A673 (cell line): ENCODE measurements at regions not wholly inside any gene's neighbourhood (a gene's known extent, or its start where the extent isn't known, plus 50 kb on each side); places are given as distances from the start of the nearest gene placed in this dataset.

Source experiments
- BruUV-seq: library from RNA; stranded (reverse); fragments of 400-500 nt; replicated peaks from 2 replicates; lab custom pipeline; 2021; lab: Mats Ljungman, UMichigan
- CTCF ChIA-PET: fragments of 300-600 bp; sonication (Branson Sonifier 250); formaldehyde crosslinking; loops from one replicate; lab custom pipeline; 2022; ENCODE audit warnings: antibody characterized with exemption; lab: Charles Lee
- POLR2A ChIA-PET: fragments of 300-600 bp; sonication (Branson Sonifier 250); formaldehyde crosslinking; loops from one replicate; lab custom pipeline; 2022; ENCODE audit warnings: antibody characterized with exemption; ENCODE audit not compliant: low non-redundant PET; lab: Charles Lee
- DNase-seq: peaks from one replicate; pipeline ENCODE4 v3.0.0-alpha.2; 2015; ENCODE audit warnings: low spot score
- H3K27ac ChIP-seq: fragments of 200-600 bp; sonication (generic); 2 replicates; pipeline ENCODE4 v1.5.1; 2016; ENCODE audit warnings: mixed run types, low read depth, mild to moderate bottlenecking, mixed read lengths, antibody characterized with exemption, low read length; ENCODE audit not compliant: poor library complexity, severe bottlenecking
- H3K27me3 ChIP-seq: fragments of 200-600 bp; sonication (generic); replicated peaks from 2 replicates; pipeline ENCODE4 v1.6.1; 2017; ENCODE audit warnings: mixed run types, low read depth, mild to moderate bottlenecking, mixed read lengths, antibody characterized with exemption, low read length; ENCODE audit not compliant: insufficient read depth, poor library complexity
- H3K36me3 ChIP-seq: fragments of 200-600 bp; sonication (generic); 2 replicates; pipeline ENCODE4 v1.6.1; 2016; ENCODE audit warnings: mixed run types, mild to moderate bottlenecking, mixed read lengths, antibody characterized with exemption, low read length; ENCODE audit not compliant: insufficient read depth, poor library complexity, severe bottlenecking
- H3K4me1 ChIP-seq: fragments of 200-600 bp; sonication (generic); 2 replicates; pipeline ENCODE4 v1.6.1; 2017; ENCODE audit warnings: mixed run types, mild to moderate bottlenecking, mixed read lengths, antibody characterized with exemption, low read length; ENCODE audit not compliant: insufficient read depth, poor library complexity, severe bottlenecking
- H3K4me3 ChIP-seq: fragments of 200-600 bp; sonication (generic); 2 replicates; pipeline ENCODE4 v1.5.1; 2016; ENCODE audit warnings: low read depth, mixed run types, mild to moderate bottlenecking, mixed read lengths, low read length; ENCODE audit not compliant: poor library complexity, severe bottlenecking
- H3K9me3 ChIP-seq: fragments of 200-600 bp; sonication (generic); 2 replicates; pipeline ENCODE4 v1.6.1; 2016; ENCODE audit warnings: mixed run types, low read depth, mild to moderate bottlenecking, mixed read lengths, antibody characterized with exemption, low read length; ENCODE audit not compliant: poor library complexity, severe bottlenecking
- EZH2 ChIP-seq: fragments of 200-600 bp; sonication (generic); IDR thresholded peaks from 2 replicates; pipeline ENCODE4 v1.6.1; 2017; ENCODE audit warnings: borderline replicate concordance, low read depth, mild to moderate bottlenecking, mixed read lengths, antibody characterized with exemption, low read length; ENCODE audit not compliant: poor library complexity, severe bottlenecking
- intact Hi-C: fragments of 100-400 bp; cut with micrococcal nuclease; formaldehyde crosslinking; loops from one replicate; pipeline ENCODE4 v1.10.0; 2022; ENCODE audit not compliant: unreplicated experiment
- TF ChIP-seq, protein P1 (sequence below): fragments of 300-800, 200-600 bp; sonication (generic); conservative IDR thresholded peaks from 2 replicates; pipeline ENCODE4 v1.5.1; 2017; ENCODE audit warnings: low read depth, mild to moderate bottlenecking, antibody characterized with exemption, low read length, moderate library complexity, mixed read lengths

DNA sequence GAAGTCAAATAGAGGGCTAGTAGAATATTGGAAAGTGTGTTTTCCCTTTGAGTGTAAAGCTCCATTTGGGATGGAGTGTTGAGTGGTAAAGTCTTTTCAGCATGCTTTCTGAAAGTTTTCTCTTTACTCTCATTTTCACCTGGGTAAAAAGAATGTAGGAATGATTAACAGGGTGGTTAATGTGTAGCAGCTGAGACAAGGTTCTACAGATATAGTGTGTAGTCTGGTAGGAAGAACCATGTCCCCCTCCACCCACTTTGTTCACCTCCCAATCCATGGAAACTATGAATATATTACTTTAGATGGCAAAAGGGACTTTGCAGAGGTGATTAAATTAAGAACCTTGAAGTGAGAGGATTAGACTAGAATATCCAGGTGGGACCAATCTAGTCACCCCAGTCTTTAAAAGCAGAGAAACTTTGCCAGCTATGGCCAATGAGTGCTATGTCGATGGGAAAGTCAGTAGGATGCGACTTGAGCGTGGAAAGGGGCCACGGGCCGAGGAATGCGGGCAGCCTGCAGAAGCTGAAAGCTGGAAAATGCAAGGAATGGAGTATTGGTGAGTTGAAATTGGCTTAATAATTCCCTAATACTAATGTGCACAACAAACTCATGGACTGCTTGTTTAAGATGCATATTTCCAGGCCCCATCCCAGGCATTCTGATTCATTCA, 166.3 kb upstream of the AHR start:
- Histone ChIP-seq H3K27me3 (no peaks in the 10 kb centered on the region), H3K36me3 (no peaks in the 10 kb centered on the region), H3K27ac (no peak overlapping the region), H3K4me1 (peaks cover 4% of the 10 kb centered on the region), H3K4me3 (no peak overlapping the region), H3K9me3 (no peaks in the 10 kb centered on the region)
- intact Hi-C loops: no loop called here
- POLR2A ChIA-PET: no interaction called here
- DNase-seq: no peak
- TF ChIP-seq, protein P1, sequence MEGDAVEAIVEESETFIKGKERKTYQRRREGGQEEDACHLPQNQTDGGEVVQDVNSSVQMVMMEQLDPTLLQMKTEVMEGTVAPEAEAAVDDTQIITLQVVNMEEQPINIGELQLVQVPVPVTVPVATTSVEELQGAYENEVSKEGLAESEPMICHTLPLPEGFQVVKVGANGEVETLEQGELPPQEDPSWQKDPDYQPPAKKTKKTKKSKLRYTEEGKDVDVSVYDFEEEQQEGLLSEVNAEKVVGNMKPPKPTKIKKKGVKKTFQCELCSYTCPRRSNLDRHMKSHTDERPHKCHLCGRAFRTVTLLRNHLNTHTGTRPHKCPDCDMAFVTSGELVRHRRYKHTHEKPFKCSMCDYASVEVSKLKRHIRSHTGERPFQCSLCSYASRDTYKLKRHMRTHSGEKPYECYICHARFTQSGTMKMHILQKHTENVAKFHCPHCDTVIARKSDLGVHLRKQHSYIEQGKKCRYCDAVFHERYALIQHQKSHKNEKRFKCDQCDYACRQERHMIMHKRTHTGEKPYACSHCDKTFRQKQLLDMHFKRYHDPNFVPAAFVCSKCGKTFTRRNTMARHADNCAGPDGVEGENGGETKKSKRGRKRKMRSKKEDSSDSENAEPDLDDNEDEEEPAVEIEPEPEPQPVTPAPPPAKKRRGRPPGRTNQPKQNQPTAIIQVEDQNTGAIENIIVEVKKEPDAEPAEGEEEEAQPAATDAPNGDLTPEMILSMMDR: no peak
- TF ChIP-seq EZH2: no peak
- no TSS peak for BruUV-seq
- CTCF ChIA-PET: no interaction called here

DNA sequence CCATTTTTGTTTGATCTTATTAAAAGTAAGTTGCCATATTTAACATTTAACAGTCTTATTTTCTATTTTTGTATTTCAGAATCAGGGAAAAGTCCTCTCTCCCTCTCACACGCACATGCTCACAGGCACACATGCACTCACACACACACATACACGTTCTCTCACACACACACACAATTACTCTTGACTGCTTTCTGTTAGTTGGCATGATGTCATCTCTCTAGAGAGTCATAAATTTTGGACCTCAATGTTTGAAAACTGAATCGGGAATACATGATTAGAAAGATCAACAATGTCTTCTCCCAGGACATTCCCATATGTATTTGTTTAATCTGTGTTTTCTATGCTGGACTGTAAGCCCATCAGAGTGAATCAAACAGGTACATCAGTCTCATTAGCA, 165.7 kb upstream of the AHR start:
- peak; percentile 37 for DNase-seq
- peaks cover 4% of the 10 kb centered on the region for H3K4me1 ChIP-seq
- no peaks in the 10 kb centered on the region for H3K27me3 ChIP-seq
- no peak for TF ChIP-seq EZH2
- TF ChIP-seq, protein P1: no peak
- ChIA-PET CTCF (no interaction called here), POLR2A (no interaction called here)
- no peaks in the 10 kb centered on the region for H3K36me3 ChIP-seq
- no peaks in the 10 kb centered on the region for H3K9me3 ChIP-seq
- no peak overlapping the region for H3K27ac ChIP-seq
- BruUV-seq: no TSS peak
- no peak overlapping the region for H3K4me3 ChIP-seq
- intact Hi-C loops: no loop called here

DNA sequence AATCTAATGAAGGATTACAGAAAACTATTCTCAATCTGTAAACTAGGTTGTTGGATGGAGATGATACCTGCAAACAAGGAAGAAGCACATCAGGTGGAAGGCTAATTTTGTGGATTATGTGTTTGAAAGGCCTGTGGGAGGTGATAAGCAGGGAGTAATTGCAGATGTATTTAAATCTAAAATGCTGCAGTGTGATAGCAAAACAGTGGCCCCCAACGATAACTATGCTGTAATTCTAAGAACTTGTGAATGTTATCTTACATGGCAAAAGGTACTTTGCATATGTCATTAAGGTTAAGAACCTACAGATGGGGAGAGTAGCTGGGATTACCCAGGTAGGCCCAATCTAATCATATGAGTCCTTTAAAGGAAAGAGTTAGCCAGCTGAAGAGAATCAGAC, 164.5 kb upstream of the AHR start:
- no TSS peak for BruUV-seq
- Histone ChIP-seq H3K4me1 (peaks cover 4% of the 10 kb centered on the region), H3K9me3 (no peaks in the 10 kb centered on the region), H3K4me3 (no peak overlapping the region), H3K27me3 (no peaks in the 10 kb centered on the region), H3K36me3 (no peaks in the 10 kb centered on the region), H3K27ac (no peak overlapping the region)
- CTCF ChIA-PET: no interaction called here
- POLR2A ChIA-PET: no interaction called here
- no peak for TF ChIP-seq EZH2
- TF ChIP-seq, protein P1: no peak
- intact Hi-C loops: no loop called here
- DNase-seq: no peak
